SK-N-SH treated with all-trans-retinoic acid at 6 μM for 48 hours (cell line): ENCODE measurements at regions not wholly inside any gene's neighbourhood (a gene's known extent, or its start where the extent isn't known, plus 50 kb on each side); places are given as distances from the start of the nearest gene placed in this dataset.

Experiments
- ARNTL ChIP-seq: fragments of 450-650 bp; formaldehyde crosslinking; IDR thresholded peaks from 2 replicates; pipeline ENCODE4 v1.5.0; 2020; ENCODE audit warnings: low read depth, mild to moderate bottlenecking, moderate library complexity, borderline replicate concordance
- ESRRG ChIP-seq: fragments of 250-450 bp; sonication (Bioruptor Pico); IDR thresholded peaks from 2 replicates; pipeline ENCODE4 v1.6.1; 2021; ENCODE audit warnings: mild to moderate bottlenecking
- GLIS3 ChIP-seq: fragments of 250-450 bp; sonication (Bioruptor Pico); IDR thresholded peaks from 2 replicates; pipeline ENCODE4 v1.5.0; 2020; ENCODE audit warnings: mild to moderate bottlenecking, moderate library complexity
- OSR1 ChIP-seq: fragments of 250-450 bp; sonication (Bioruptor Pico); IDR thresholded peaks from 2 replicates; pipeline ENCODE4 v1.8.0; 2022; ENCODE audit warnings: moderate library complexity, mild to moderate bottlenecking, inconsistent platforms
- PPARA ChIP-seq: fragments of 250-450 bp; sonication (Bioruptor Pico); IDR thresholded peaks from 2 replicates; pipeline ENCODE4 v1.5.0; 2020; ENCODE audit warnings: mild to moderate bottlenecking, borderline replicate concordance
- TCF4 ChIP-seq: fragments of 250-450 bp; sonication (Bioruptor Pico); IDR thresholded peaks from 2 replicates; pipeline ENCODE4 v1.8.0; 2021; ENCODE audit warnings: mild to moderate bottlenecking, moderate library complexity, borderline replicate concordance
- TOX ChIP-seq: fragments of 250-450 bp; sonication (Bioruptor Pico); IDR thresholded peaks from 2 replicates; pipeline ENCODE4 v1.8.0; 2021; ENCODE audit warnings: mild to moderate bottlenecking, moderate library complexity, borderline replicate concordance
- ZC3H10 ChIP-seq: fragments of 250-450 bp; sonication (Bioruptor Pico); IDR thresholded peaks from 2 replicates; pipeline ENCODE4 v1.5.1; 2021; ENCODE audit warnings: mild to moderate bottlenecking, moderate library complexity
- ZFP3 ChIP-seq: fragments of 250-450 bp; sonication (Bioruptor Pico); IDR thresholded peaks from 2 replicates; pipeline ENCODE4 v1.5.0; 2020; ENCODE audit warnings: mild to moderate bottlenecking, moderate library complexity
- ZNF565 ChIP-seq: fragments of 450-650 bp; formaldehyde crosslinking; conservative IDR thresholded peaks from 2 replicates; pipeline ENCODE4 v1.5.0; 2020; ENCODE audit warnings: low read depth, mild to moderate bottlenecking, moderate library complexity
- ZNF70 ChIP-seq: fragments of 450-650 bp; formaldehyde crosslinking; IDR thresholded peaks from 2 replicates; pipeline ENCODE4 v1.5.0; 2020; ENCODE audit warnings: mild to moderate bottlenecking, moderate library complexity

DNA sequence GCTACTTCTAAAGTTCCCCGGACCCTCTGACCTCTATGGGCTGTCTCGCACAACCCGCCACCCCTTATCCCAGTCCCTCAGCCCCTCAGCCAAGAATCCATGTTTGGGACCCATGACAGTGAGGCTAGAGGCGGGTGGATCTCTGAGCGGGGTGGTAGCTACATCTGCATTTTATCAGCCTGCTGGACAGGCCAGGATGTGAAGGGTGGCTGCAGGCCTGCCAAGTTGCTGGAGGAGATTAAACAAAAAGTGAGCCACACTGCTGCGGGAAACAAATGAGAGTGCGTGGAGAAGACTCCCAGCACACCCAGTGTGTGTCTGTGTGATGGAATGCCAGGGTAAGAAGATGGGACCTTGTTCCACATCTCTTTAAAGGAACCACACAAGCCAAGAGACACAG, 51.1 kb upstream of the SPATA12 start:
- TF ChIP-seq ZNF565 (CRISPR knock-in tag) (no peak), OSR1 (CRISPR knock-in tag) (no peak), TOX (CRISPR knock-in tag) (no peak), PPARA (no peak), ARNTL (CRISPR knock-in tag) (no peak), ESRRG (CRISPR knock-in tag) (no peak), GLIS3 (CRISPR knock-in tag) (no peak), TCF4 (CRISPR knock-in tag) (0 out of 2 replicates have a peak, but pooled peaks have one; percentile 18), ZNF70 (CRISPR knock-in tag) (no peak), ZFP3 (CRISPR knock-in tag) (no peak), ZC3H10 (no peak)
